ENCODE measurements at regions not wholly inside any gene's neighbourhood (a gene's known extent, or its start where the extent isn't known, plus 50 kb on each side); places are given as distances from the start of the nearest gene placed in this dataset.

GRCh38 chr20:24756292-24757025 is 192.6 kb upstream of the CST7 start:
- H3K36me3 ChIP-seq (replicated peaks in 1 of 2; ENCODE audit: control insufficient read depth in 1 of 2, insufficient read depth in 2 of 2, low read length in 2 of 2), result no peaks in the 10 kb centered on the region
- intact Hi-C loops (cut with micrococcal nuclease), result no loop called here
- Mint-ChIP-seq H3K4me3 (no peak overlapping the region), H3K9me3 (peaks cover 0 to 11% (median 3%) of the 10 kb centered on the region in 7 donors), H3K36me3 (no peaks in the 10 kb centered on the region), H3K4me1 (no peaks in the 10 kb centered on the region), H3K27ac (no peak overlapping the region), H3K27me3 (ENCODE audit: low read depth in 3 of 3) (no peaks in the 10 kb centered on the region)
- H2AFZ ChIP-seq (ENCODE audit: insufficient read depth, low read depth, low read length, poor library complexity, severe bottlenecking), result no peak overlapping the region
- H3K4me1 ChIP-seq (ENCODE audit: control insufficient read depth in 1 of 2, insufficient read depth in 2 of 2, low read length in 2 of 2), result no peaks in the 10 kb centered on the region
- H4K20me1 ChIP-seq (ENCODE audit: insufficient read depth, low read length), result no peaks in the 10 kb centered on the region
- no peak overlapping the region for H3K27ac ChIP-seq (ENCODE audit: low read depth in 1 of 2, low read length in 2 of 2)
- no peak overlapping the region for H3K4me3 ChIP-seq (replicated peaks in 1 of 3; ENCODE audit: low read depth in 2 of 3, low read length in 3 of 3)
- no peak overlapping the region for H3K4me2 ChIP-seq (replicated peaks; ENCODE audit: extremely low read depth, low read length, poor library complexity, severe bottlenecking)
- TF ChIP-seq CTCF (IDR thresholded peaks at IDR 0.05), result no peak
- H3K27me3 ChIP-seq (ENCODE audit: control insufficient read depth in 2 of 2, insufficient read depth in 2 of 2, low read length in 2 of 2), result no peaks in the 10 kb centered on the region
- no peak overlapping the region for H3K9ac ChIP-seq (ENCODE audit: insufficient read depth, low read length, poor library complexity, severe bottlenecking)
- H3K79me2 ChIP-seq (ENCODE audit: insufficient read depth, low read length), result no peaks in the 10 kb centered on the region
- WGBS (ENCODE audit: insufficient coverage), result 77% methylated on average over 5 of the region's 12 CpGs
- DNase-seq, result no peak
- peaks cover 0 to 2% of the 10 kb centered on the region in 2 donors for H3K9me3 ChIP-seq (replicated peaks in 1 of 2; ENCODE audit: control insufficient read depth in 1 of 2, insufficient read depth in 1 of 2, low read length in 2 of 2)

GRCh38 chr20:24761220-24762065 is 187.6 kb upstream of the CST7 start:
- Mint-ChIP-seq H3K36me3 (no peaks in the 10 kb centered on the region), H3K4me3 (no peak overlapping the region), H3K27me3 (ENCODE audit: low read depth in 3 of 3) (peaks cover 4 to 9% (median 7%) of the 10 kb centered on the region in 3 donors), H3K9me3 (peaks cover 0 to 9% (median 2%) of the 10 kb centered on the region in 7 donors), H3K4me1 (peaks cover 6% of the 10 kb centered on the region), H3K27ac (no peak overlapping the region)
- H3K79me2 ChIP-seq (ENCODE audit: insufficient read depth, low read length), result no peaks in the 10 kb centered on the region
- H3K9ac ChIP-seq (ENCODE audit: insufficient read depth, low read length, poor library complexity, severe bottlenecking), result no peak overlapping the region
- no peaks in the 10 kb centered on the region for H4K20me1 ChIP-seq (ENCODE audit: insufficient read depth, low read length)
- 94% methylated on average over 3 of the region's 7 CpGs for WGBS (ENCODE audit: insufficient coverage)
- H3K4me2 ChIP-seq (replicated peaks; ENCODE audit: extremely low read depth, low read length, poor library complexity, severe bottlenecking), result no peak overlapping the region
- DNase-seq, result no peak
- intact Hi-C loops (cut with micrococcal nuclease), result no loop called here
- H3K27me3 ChIP-seq (ENCODE audit: control insufficient read depth in 2 of 2, insufficient read depth in 2 of 2, low read length in 2 of 2), result no peaks in the 10 kb centered on the region
- no peak overlapping the region for H2AFZ ChIP-seq (ENCODE audit: insufficient read depth, low read depth, low read length, poor library complexity, severe bottlenecking)
- peaks cover 0 to 2% of the 10 kb centered on the region in 2 donors for H3K9me3 ChIP-seq (replicated peaks in 1 of 2; ENCODE audit: control insufficient read depth in 1 of 2, insufficient read depth in 1 of 2, low read length in 2 of 2)
- no peak for TF ChIP-seq CTCF (IDR thresholded peaks at IDR 0.05)
- H3K27ac ChIP-seq (ENCODE audit: low read depth in 1 of 2, low read length in 2 of 2), result no peak overlapping the region
- no peaks in the 10 kb centered on the region for H3K4me1 ChIP-seq (ENCODE audit: control insufficient read depth in 1 of 2, insufficient read depth in 2 of 2, low read length in 2 of 2)
- H3K4me3 ChIP-seq (replicated peaks in 1 of 3; ENCODE audit: low read depth in 2 of 3, low read length in 3 of 3), result no peak overlapping the region
- no peaks in the 10 kb centered on the region for H3K36me3 ChIP-seq (replicated peaks in 1 of 2; ENCODE audit: control insufficient read depth in 1 of 2, insufficient read depth in 2 of 2, low read length in 2 of 2)

Data from CD14-positive monocyte (primary cell).